BLaER1 treated with 17β-estradiol and CSF1 and Interleukin-3, amounts not matched to agents 10 nM and 100 nM (cell line): ENCODE measurements at regions not wholly inside any gene's neighbourhood (a gene's known extent, or its start where the extent isn't known, plus 50 kb on each side); places are given as distances from the start of the nearest gene placed in this dataset.

Experiments used
- H3K27ac ChIP-seq, 11 experiments: shearing (Covaris generic); formaldehyde crosslinking; 2 replicates each; pipeline ENCODE4 v1.8.1; 2022
- H3K27me3 ChIP-seq, 11 experiments: shearing (Covaris generic); formaldehyde crosslinking; 2 replicates each; pipeline ENCODE4 v1.8.1; 2022
- H3K36me3 ChIP-seq, 11 experiments: shearing (Covaris generic); formaldehyde crosslinking; 2 replicates each; pipeline ENCODE4 v1.8.1; 2022
- H3K4me1 ChIP-seq, 10 experiments: shearing (Covaris generic); formaldehyde crosslinking; 2 replicates each; pipeline ENCODE4 v1.8.1; 2022
- H3K4me2 ChIP-seq, 11 experiments: shearing (Covaris generic); formaldehyde crosslinking; 2 replicates each; pipeline ENCODE4 v1.8.1; 2022
- H3K4me3 ChIP-seq, 10 experiments: shearing (Covaris generic); formaldehyde crosslinking; 2 replicates each; pipeline ENCODE4 v1.8.1; 2022
- H3K9ac ChIP-seq, 11 experiments: shearing (Covaris generic); formaldehyde crosslinking; 2 replicates each; pipeline ENCODE4 v1.8.1; 2022
- H3K9me3 ChIP-seq, 11 experiments: shearing (Covaris generic); formaldehyde crosslinking; replicated peaks in 1 of 11; 2 replicates each; pipeline ENCODE4 v1.8.1; 2022
- H4K20me1 ChIP-seq, 11 experiments: shearing (Covaris generic); formaldehyde crosslinking; 2 replicates each; pipeline ENCODE4 v1.8.1; 2022
- Cebpa-rat ChIP-seq, 11 experiments: shearing (Covaris generic); IDR thresholded peaks; 2 replicates each; pipeline ENCODE4 v1.8.1; 2022

- H3K36me3 ChIP-seq, result no peaks in the 10 kb centered on the region
- no peak overlapping the region for H3K9ac ChIP-seq
- H3K27me3 ChIP-seq, result no peaks in the 10 kb centered on the region
- no peak overlapping the region for H3K4me3 ChIP-seq
- no peak overlapping the region for H3K4me2 ChIP-seq
- H3K9me3 ChIP-seq, result no peaks in the 10 kb centered on the region
- H3K4me1 ChIP-seq, result peaks cover 0 to 2% (median 0%) of the 10 kb centered on the region in 10 experiments; a peak in 5 of 20 replicates
- no peak overlapping the region for H3K27ac ChIP-seq
- no peak for TF ChIP-seq Cebpa-rat (IDR thresholded peaks at IDR 0.05)
- no peaks in the 10 kb centered on the region for H4K20me1 ChIP-seq
Measured at GRCh38 chr7:152495867-152496266, 60.1 kb upstream of the KMT2C start.

- H3K27me3 ChIP-seq, result no peaks in the 10 kb centered on the region
- no peak for TF ChIP-seq Cebpa-rat (IDR thresholded peaks at IDR 0.05)
- H3K4me3 ChIP-seq, result no peak overlapping the region
- H3K27ac ChIP-seq, result no peak overlapping the region
- H3K4me1 ChIP-seq, result peaks cover 0 to 7% (median 0%) of the 10 kb centered on the region in 10 experiments; a peak in 5 of 20 replicates
- no peaks in the 10 kb centered on the region for H3K36me3 ChIP-seq
- no peak overlapping the region for H3K9ac ChIP-seq
- no peaks in the 10 kb centered on the region for H4K20me1 ChIP-seq
- H3K9me3 ChIP-seq, result no peaks in the 10 kb centered on the region
- H3K4me2 ChIP-seq, result no peak overlapping the region
Measured at GRCh38 chr7:152492952-152493351, 57.1 kb upstream of the KMT2C start.

GRCh38 chr7:152489044-152489443, 53.2 kb upstream of the KMT2C start:
- H3K27me3 ChIP-seq, result no peaks in the 10 kb centered on the region
- no peaks in the 10 kb centered on the region for H3K36me3 ChIP-seq
- H4K20me1 ChIP-seq, result no peaks in the 10 kb centered on the region
- H3K9me3 ChIP-seq, result no peaks in the 10 kb centered on the region
- no peak overlapping the region for H3K9ac ChIP-seq
- peaks cover 0 to 7% (median 0%) of the 10 kb centered on the region in 10 experiments; a peak in 5 of 20 replicates for H3K4me1 ChIP-seq
- H3K27ac ChIP-seq, result no peak overlapping the region
- H3K4me3 ChIP-seq, result no peak overlapping the region
- H3K4me2 ChIP-seq, result no peak overlapping the region
- no peak for TF ChIP-seq Cebpa-rat (IDR thresholded peaks at IDR 0.05)

GRCh38 chr7:152486968-152487367, 51.2 kb upstream of the KMT2C start:
- Histone ChIP-seq H3K36me3 (no peaks in the 10 kb centered on the region), H3K4me3 (no peak overlapping the region), H3K9me3 (no peaks in the 10 kb centered on the region), H3K27ac (no peak overlapping the region), H3K4me1 (peaks cover 0 to 7% (median 0%) of the 10 kb centered on the region in 10 experiments; a peak in 5 of 20 replicates), H3K27me3 (no peaks in the 10 kb centered on the region), H3K9ac (no peak overlapping the region), H4K20me1 (no peaks in the 10 kb centered on the region), H3K4me2 (no peak overlapping the region)
- TF ChIP-seq Cebpa-rat (IDR thresholded peaks at IDR 0.05), result no peak

- H3K4me2 ChIP-seq, result no peak overlapping the region
- H4K20me1 ChIP-seq, result no peaks in the 10 kb centered on the region
- no peak overlapping the region for H3K27ac ChIP-seq
- H3K36me3 ChIP-seq, result no peaks in the 10 kb centered on the region
- peaks cover 0 to 5% (median 0%) of the 10 kb centered on the region in 10 experiments; a peak in 5 of 20 replicates for H3K4me1 ChIP-seq
- TF ChIP-seq Cebpa-rat (IDR thresholded peaks at IDR 0.05), result no peak
- no peak overlapping the region for H3K9ac ChIP-seq
- H3K9me3 ChIP-seq, result no peaks in the 10 kb centered on the region
- no peak overlapping the region for H3K4me3 ChIP-seq
- no peaks in the 10 kb centered on the region for H3K27me3 ChIP-seq
Measured at GRCh38 chr7:152485826-152486225, 50.0 kb upstream of the KMT2C start.
